ENCODE measurements at regions not wholly inside any gene's neighbourhood (a gene's known extent, or its start where the extent isn't known, plus 50 kb on each side); places are given as distances from the start of the nearest gene placed in this dataset.

DNA sequence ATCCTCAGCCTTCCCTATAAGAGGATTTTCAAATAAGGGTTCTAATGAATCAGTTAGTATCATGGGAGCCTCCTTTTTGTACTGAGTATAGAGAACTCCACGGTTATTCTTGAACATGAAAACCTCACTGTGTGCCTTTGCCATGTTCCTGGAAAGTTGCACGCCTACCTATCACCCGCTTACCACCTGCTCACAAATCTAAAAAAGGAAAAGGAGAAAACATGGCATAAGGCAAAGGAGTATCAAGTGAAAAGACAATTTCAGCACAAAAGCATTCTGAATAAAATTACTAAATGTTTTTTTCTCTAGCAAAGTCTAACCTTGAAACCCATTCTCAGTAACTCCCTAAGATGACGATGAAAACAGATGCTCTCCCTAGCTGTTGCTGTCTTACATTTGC, 511.8 kb upstream of the API5 start:
- Histone ChIP-seq H3K9me3 (ENCODE audit: low read length) (no peaks in the 10 kb centered on the region), H3K4me3 (replicated peaks in 1 of 3; ENCODE audit: insufficient read depth in 1 of 3, low read depth in 2 of 3, low read length in 3 of 3) (no peak overlapping the region), H3K9ac (ENCODE audit: insufficient read depth, low read depth, low read length) (no peak overlapping the region), H2AFZ (ENCODE audit: low read length) (no peak overlapping the region), H3K27ac (ENCODE audit: extremely low read length, insufficient read depth, low read length) (no peak overlapping the region), H3K4me1 (ENCODE audit: insufficient read depth, low read length) (no peaks in the 10 kb centered on the region), H3K36me3 (replicated peaks in 1 of 2; ENCODE audit: control insufficient read depth in 1 of 2, insufficient read depth in 2 of 2, low read length in 2 of 2) (no peaks in the 10 kb centered on the region), H3K27me3 (ENCODE audit: control insufficient read depth in 1 of 2, insufficient read depth in 2 of 2, low read length in 2 of 2) (no peaks in the 10 kb centered on the region), H3K79me2 (ENCODE audit: insufficient read depth, low read length) (no peaks in the 10 kb centered on the region), H4K20me1 (ENCODE audit: insufficient read depth, low read length) (no peaks in the 10 kb centered on the region), H3K4me2 (ENCODE audit: low read depth, low read length) (no peak overlapping the region)
- ChIA-PET CTCF (ENCODE audit: low intra/inter-chr PET ratio, low total read pairs) (no interaction called here), POLR2A (no interaction called here)
- ATAC-seq: no peak
- DNase-seq (ENCODE audit: low spot score): no peak
- WGBS (ENCODE audit: low lambda C conversion rate): 20% methylated on average over 4 of the region's 4 CpGs
- BruUV-seq (replicated peaks): no TSS peak
- intact Hi-C loops (cut with micrococcal nuclease; ENCODE audit: unreplicated experiment) (no loop called here), in situ Hi-C loops (cut with HindIII; ENCODE audit: extremely low pct_ligation_motif_present, low pct_unique_long_range_greater_than_20kb) (no loop called here)
- FAIRE-seq: no peak
- TF ChIP-seq U2AF1 (optimal IDR thresholded peaks at IDR 0.05; ENCODE audit: low read depth, low read length): no peak
- no peak for TF ChIP-seq ZNF3 (CRISPR knock-in tag; IDR thresholded peaks at IDR 0.05)
- no peak for TF ChIP-seq IRX3 (CRISPR knock-in tag; IDR thresholded peaks at IDR 0.05; ENCODE audit: borderline replicate concordance, low read depth)
- TF ChIP-seq HCFC1 (IDR thresholded peaks at IDR 0.05; ENCODE audit: low read depth, low read length): no peak
- no peak for TF ChIP-seq AGO1 (IDR thresholded peaks at IDR 0.05; ENCODE audit: low read depth, low read length, poor library complexity, severe bottlenecking)
- TF ChIP-seq MEIS1 (CRISPR knock-in tag; IDR thresholded peaks at IDR 0.05; ENCODE audit: borderline replicate concordance): no peak
- TF ChIP-seq CENPX (CRISPR knock-in tag; IDR thresholded peaks at IDR 0.05): no peak
- no peak for TF ChIP-seq SMARCC2 (IDR thresholded peaks at IDR 0.05)
- TF ChIP-seq, protein P1, sequence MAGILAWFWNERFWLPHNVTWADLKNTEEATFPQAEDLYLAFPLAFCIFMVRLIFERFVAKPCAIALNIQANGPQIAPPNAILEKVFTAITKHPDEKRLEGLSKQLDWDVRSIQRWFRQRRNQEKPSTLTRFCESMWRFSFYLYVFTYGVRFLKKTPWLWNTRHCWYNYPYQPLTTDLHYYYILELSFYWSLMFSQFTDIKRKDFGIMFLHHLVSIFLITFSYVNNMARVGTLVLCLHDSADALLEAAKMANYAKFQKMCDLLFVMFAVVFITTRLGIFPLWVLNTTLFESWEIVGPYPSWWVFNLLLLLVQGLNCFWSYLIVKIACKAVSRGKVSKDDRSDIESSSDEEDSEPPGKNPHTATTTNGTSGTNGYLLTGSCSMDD (CRISPR knock-in tag; IDR thresholded peaks at IDR 0.05): no peak
